ENCODE measurements at regions not wholly inside any gene's neighbourhood (a gene's known extent, or its start where the extent isn't known, plus 50 kb on each side); places are given as distances from the start of the nearest gene placed in this dataset.

GRCh38 chr2:59888706-59889105 is 664.7 kb downstream of the BCL11A start:
- H3K36me3 ChIP-seq (ENCODE audit: insufficient read depth, low read length): no peaks in the 10 kb centered on the region
- H3K4me3 ChIP-seq (ENCODE audit: low read length): no peak overlapping the region
- intact Hi-C loops (cut with DNase I, micrococcal nuclease): loop anchor here in 1 of 2 experiments (5.0 kb wide), 1 partner anchor 669 kb away; no protein-coding TSS in a partner anchor
- H3K27me3 ChIP-seq (ENCODE audit: control insufficient read depth in 1 of 2, insufficient read depth in 2 of 2, low read length in 2 of 2): no peaks in the 10 kb centered on the region
- ChIA-PET CTCF (no interaction called here), POLR2A (interaction anchor here (0.9 to 1.5 kb wide), 4 partner anchors 9 to 667 kb away, joined by 3 to 8 read pairs (median 4); no protein-coding TSS in a partner anchor)
- Mint-ChIP-seq H3K36me3 (ENCODE audit: low read depth) (no peaks in the 10 kb centered on the region), H3K27me3 (no peaks in the 10 kb centered on the region), H3K4me1 (ENCODE audit: low read depth) (peaks cover 54% of the 10 kb centered on the region), H3K4me3 (no peak overlapping the region), H3K27ac (peak overlapping the region; percentile 77), H3K9me3 (no peaks in the 10 kb centered on the region)
- H3K27ac ChIP-seq (ENCODE audit: low read depth in 1 of 2, low read length in 2 of 2): no peak overlapping the region
- no peak for TF ChIP-seq CTCF (IDR thresholded peaks at IDR 0.05)
- DNase-seq: no peak
- H3K9me3 ChIP-seq (ENCODE audit: control insufficient read depth in 1 of 2, insufficient read depth in 1 of 2, low read length in 2 of 2): no peaks in the 10 kb centered on the region
- H3K4me1 ChIP-seq (ENCODE audit: insufficient read depth, low read length): peaks cover 19% of the 10 kb centered on the region
- ATAC-seq (ENCODE audit: poor library complexity): no peak

- H3K36me3 ChIP-seq (ENCODE audit: insufficient read depth, low read length): no peaks in the 10 kb centered on the region
- peak; percentile 92 for ATAC-seq (ENCODE audit: poor library complexity)
- TF ChIP-seq CTCF (IDR thresholded peaks at IDR 0.05): no peak
- POLR2A ChIA-PET: interaction anchor here (0.9 to 1.5 kb wide), 7 partner anchors 9 to 668 kb away, joined by 3 to 8 read pairs (median 4); no protein-coding TSS in a partner anchor
- H3K27ac Mint-ChIP-seq: peak overlapping the region; percentile 77
- H3K36me3 Mint-ChIP-seq (ENCODE audit: low read depth): no peaks in the 10 kb centered on the region
- H3K4me1 ChIP-seq (ENCODE audit: insufficient read depth, low read length): peaks cover 19% of the 10 kb centered on the region
- H3K27ac ChIP-seq (ENCODE audit: low read depth in 1 of 2, low read length in 2 of 2): peak overlapping the region in 1 of 2 donors; percentile 37
- H3K4me3 ChIP-seq (ENCODE audit: low read length): no peak overlapping the region
- peaks cover 54% of the 10 kb centered on the region for H3K4me1 Mint-ChIP-seq (ENCODE audit: low read depth)
- CTCF ChIA-PET: no interaction called here
- H3K4me3 Mint-ChIP-seq: peak overlapping the region; percentile 65
- peak; percentile 12 to 80 (median 38) for DNase-seq
- intact Hi-C loops (cut with DNase I, micrococcal nuclease): loop anchor here in 1 of 2 experiments (5.0 kb wide), 1 partner anchor 669 kb away; no protein-coding TSS in a partner anchor
- H3K27me3 Mint-ChIP-seq: no peaks in the 10 kb centered on the region
- no peaks in the 10 kb centered on the region for H3K9me3 ChIP-seq (ENCODE audit: control insufficient read depth in 1 of 2, insufficient read depth in 1 of 2, low read length in 2 of 2)
- no peaks in the 10 kb centered on the region for H3K27me3 ChIP-seq (ENCODE audit: control insufficient read depth in 1 of 2, insufficient read depth in 2 of 2, low read length in 2 of 2)
- no peaks in the 10 kb centered on the region for H3K9me3 Mint-ChIP-seq
Observed at GRCh38 chr2:59888015-59888414, 665.4 kb downstream of the BCL11A start.

- no peaks in the 10 kb centered on the region for H3K9me3 Mint-ChIP-seq
- H3K36me3 ChIP-seq (ENCODE audit: insufficient read depth, low read length): no peaks in the 10 kb centered on the region
- DNase-seq: no peak
- H3K9me3 ChIP-seq (ENCODE audit: control insufficient read depth in 1 of 2, insufficient read depth in 1 of 2, low read length in 2 of 2): no peaks in the 10 kb centered on the region
- peaks cover 54% of the 10 kb centered on the region for H3K4me1 Mint-ChIP-seq (ENCODE audit: low read depth)
- ChIA-PET CTCF (no interaction called here), POLR2A (interaction anchor here (1.0 to 1.5 kb wide), 5 partner anchors 9 to 663 kb away, joined by 3 to 8 read pairs (median 4); no protein-coding TSS in a partner anchor)
- peak overlapping the region; percentile 77 for H3K27ac Mint-ChIP-seq
- ATAC-seq (ENCODE audit: poor library complexity): no peak
- H3K4me3 Mint-ChIP-seq: peak overlapping the region; percentile 65
- H3K27ac ChIP-seq (ENCODE audit: low read depth in 1 of 2, low read length in 2 of 2): peak overlapping the region in 1 of 2 donors; percentile 5
- no peak overlapping the region for H3K4me3 ChIP-seq (ENCODE audit: low read length)
- intact Hi-C loops (cut with DNase I, micrococcal nuclease): loop anchor here in 1 of 2 experiments (5.0 kb wide), 1 partner anchor 670 kb away; no protein-coding TSS in a partner anchor
- peaks cover 19% of the 10 kb centered on the region for H3K4me1 ChIP-seq (ENCODE audit: insufficient read depth, low read length)
- no peaks in the 10 kb centered on the region for H3K27me3 ChIP-seq (ENCODE audit: control insufficient read depth in 1 of 2, insufficient read depth in 2 of 2, low read length in 2 of 2)
- no peaks in the 10 kb centered on the region for H3K36me3 Mint-ChIP-seq (ENCODE audit: low read depth)
- H3K27me3 Mint-ChIP-seq: no peaks in the 10 kb centered on the region
- no peak for TF ChIP-seq CTCF (IDR thresholded peaks at IDR 0.05)
Observed at GRCh38 chr2:59887366-59887765, 666.1 kb downstream of the BCL11A start.

Data from CD4-positive, alpha-beta T cell (primary cell).